H9 (cell line): ENCODE measurements at regions not wholly inside any gene's neighbourhood (a gene's known extent, or its start where the extent isn't known, plus 50 kb on each side); places are given as distances from the start of the nearest gene placed in this dataset.

Experiments
- DNase-seq: peaks from one replicate; pipeline ENCODE4 v3.0.0-alpha.2; 2017
- H2AFZ ChIP-seq: one replicate; pipeline ENCODE4 v1.6.1; 2013; ENCODE audit warnings: mild to moderate bottlenecking, low read length, control low read depth, moderate library complexity
- H2AK5ac ChIP-seq: 2 replicates; pipeline ENCODE4 v1.6.1; 2013; ENCODE audit warnings: low read length, control low read depth, mixed read lengths; ENCODE audit not compliant: insufficient read length
- H2BK120ac ChIP-seq: one replicate; pipeline ENCODE4 v1.6.1; 2013; ENCODE audit warnings: low read depth, mild to moderate bottlenecking, low read length, control low read depth, inconsistent platforms; ENCODE audit not compliant: poor library complexity, severe bottlenecking
- H2BK12ac ChIP-seq: 2 replicates; pipeline ENCODE4 v1.6.1; 2013; ENCODE audit warnings: low read length, control low read depth, mixed read lengths, low read depth; ENCODE audit not compliant: insufficient read length
- H2BK15ac ChIP-seq: 2 replicates; pipeline ENCODE4 v1.6.1; 2013; ENCODE audit warnings: low read depth, low read length, control low read depth
- H2BK20ac ChIP-seq: one replicate; pipeline ENCODE4 v1.6.1; 2013; ENCODE audit warnings: low read depth, mild to moderate bottlenecking, low read length, control low read depth, inconsistent platforms; ENCODE audit not compliant: poor library complexity, severe bottlenecking
- H2BK5ac ChIP-seq: 2 replicates; pipeline ENCODE4 v1.6.1; 2013; ENCODE audit warnings: low read length, control low read depth, mixed read lengths; ENCODE audit not compliant: insufficient read length
- H3K14ac ChIP-seq: 2 replicates; pipeline ENCODE4 v1.6.1; 2013; ENCODE audit warnings: low read length, control low read depth; ENCODE audit not compliant: insufficient read depth
- H3K18ac ChIP-seq: 2 replicates; pipeline ENCODE4 v1.6.1; 2013; ENCODE audit warnings: low read depth, mild to moderate bottlenecking, mixed read lengths, low read length, control low read depth; ENCODE audit not compliant: insufficient read length
- H3K23ac ChIP-seq: 2 replicates; pipeline ENCODE4 v1.6.1; 2013; ENCODE audit warnings: low read length, control low read depth, mixed read lengths, low read depth; ENCODE audit not compliant: insufficient read length
- H3K23me2 ChIP-seq: 2 replicates; pipeline ENCODE4 v1.6.1; 2013; ENCODE audit warnings: low read depth, mild to moderate bottlenecking, mixed read lengths, low read length, control low read depth; ENCODE audit not compliant: insufficient read length, poor library complexity, severe bottlenecking
- H3K27ac ChIP-seq: 2 replicates; pipeline ENCODE4 v1.5.1; 2013; ENCODE audit warnings: low read length, control low read depth, mixed read lengths, low read depth; ENCODE audit not compliant: insufficient read length
- H3K27me3 ChIP-seq: 2 replicates; pipeline ENCODE4 v1.6.1; 2013; ENCODE audit warnings: low read length, control low read depth, inconsistent platforms; ENCODE audit not compliant: insufficient read depth
- H3K4ac ChIP-seq: 2 replicates; pipeline ENCODE4 v1.6.1; 2013; ENCODE audit warnings: low read depth, mild to moderate bottlenecking, control low read depth, inconsistent platforms, low read length, moderate library complexity
- H3K4me1 ChIP-seq: 2 replicates; pipeline ENCODE4 v1.6.1; 2013; ENCODE audit warnings: low read length, control low read depth, inconsistent platforms; ENCODE audit not compliant: insufficient read depth
- H3K4me2 ChIP-seq: 2 replicates; pipeline ENCODE4 v1.6.1; 2013; ENCODE audit warnings: low read length, control low read depth, mixed read lengths; ENCODE audit not compliant: insufficient read length, insufficient read depth
- H3K56ac ChIP-seq: 2 replicates; pipeline ENCODE4 v1.6.1; 2013; ENCODE audit warnings: low read depth, mild to moderate bottlenecking, mixed read lengths, low read length, control low read depth; ENCODE audit not compliant: insufficient read length
- H3K79me1 ChIP-seq: 2 replicates; pipeline ENCODE4 v1.6.1; 2013; ENCODE audit warnings: low read depth, mild to moderate bottlenecking, moderate library complexity, low read length, control low read depth, inconsistent platforms; ENCODE audit not compliant: insufficient read depth, poor library complexity, severe bottlenecking
- H3K79me2 ChIP-seq: 2 replicates; pipeline ENCODE4 v1.6.1; 2013; ENCODE audit warnings: low read length, control low read depth, inconsistent platforms; ENCODE audit not compliant: insufficient read depth
- H3K9ac ChIP-seq: 2 replicates; pipeline ENCODE4 v1.6.1; 2013; ENCODE audit warnings: low read length, control low read depth, mixed read lengths; ENCODE audit not compliant: insufficient read length; ENCODE audit errors: extremely low read depth
- H3K9me3 ChIP-seq: one replicate; pipeline ENCODE4 v1.6.1; 2013; ENCODE audit warnings: low read depth, low read length, inconsistent platforms; ENCODE audit not compliant: control insufficient read depth
- H3T11ph ChIP-seq: one replicate; pipeline ENCODE4 v1.6.1; 2013; ENCODE audit warnings: mild to moderate bottlenecking, low read length, control low read depth, inconsistent platforms
- H4K20me1 ChIP-seq: one replicate; pipeline ENCODE4 v1.6.1; 2013; ENCODE audit not compliant: control insufficient read depth, insufficient read length, insufficient read depth
- H4K5ac ChIP-seq: 2 replicates; pipeline ENCODE4 v1.6.1; 2013; ENCODE audit warnings: low read depth, mild to moderate bottlenecking, mixed read lengths, low read length, control low read depth; ENCODE audit not compliant: insufficient read length
- H4K8ac ChIP-seq: replicated peaks from 2 replicates; pipeline ENCODE4 v1.6.1; 2013; ENCODE audit warnings: low read length, control low read depth, mixed read lengths, low read depth; ENCODE audit not compliant: insufficient read length
- H4K91ac ChIP-seq: 2 replicates; pipeline ENCODE4 v1.6.1; 2013; ENCODE audit warnings: low read depth, mild to moderate bottlenecking, moderate library complexity, mixed read lengths, low read length, control low read depth; ENCODE audit not compliant: insufficient read length
- H3K27ac Mint-ChIP-seq, 3 experiments: 2 replicates in 2 of 3; 3 replicates in 1 of 3; pipeline ENCODE4 v1.8.0; 2020 to 2021; ENCODE audit warnings: mixed read lengths in 3 of 3, mild to moderate bottlenecking in 1 of 3, moderate library complexity in 1 of 3
- H3K27me3 Mint-ChIP-seq: 2 replicates; pipeline ENCODE4 v1.8.0; 2021; ENCODE audit warnings: low read depth, mild to moderate bottlenecking, moderate library complexity, mixed read lengths
- H3K36me3 Mint-ChIP-seq, 3 experiments: 2 replicates in 2 of 3; 3 replicates in 1 of 3; pipeline ENCODE4 v1.8.0; 2020 to 2021; ENCODE audit warnings: low read depth in 3 of 3, mixed read lengths in 3 of 3; ENCODE audit not compliant: insufficient read depth in 1 of 3
- H3K4me1 Mint-ChIP-seq, 2 experiments: 2 replicates each; pipeline ENCODE4 v1.8.0; 2020; ENCODE audit warnings: mixed read lengths in 2 of 2
- H3K4me3 Mint-ChIP-seq, 2 experiments: 2 replicates in 1 of 2; 3 replicates in 1 of 2; pipeline ENCODE4 v1.8.0; 2020 to 2021; ENCODE audit warnings: mild to moderate bottlenecking in 2 of 2, mixed read lengths in 2 of 2, moderate library complexity in 1 of 2
- H3K9me3 Mint-ChIP-seq, 2 experiments: 2 replicates in 1 of 2; 3 replicates in 1 of 2; pipeline ENCODE4 v1.8.0; 2020; ENCODE audit warnings: mild to moderate bottlenecking in 2 of 2, mixed read lengths in 2 of 2, moderate library complexity in 1 of 2
- CTCF ChIP-seq: fragments of 200-600 bp; sonication (generic); conservative IDR thresholded peaks from 3 replicates; pipeline ENCODE4 v1.8.0; 2021; ENCODE audit warnings: antibody characterized with exemption, mild to moderate bottlenecking
- WGBS: extraction: QIAGEN DNeasy Blood & Tissue Kit; methylation state at CpG from one replicate; pipeline ENCODE4 v1.1.7; 2013; ENCODE audit warnings: missing lambda C conversion rate, low lambda C conversion rate, mixed read lengths; ENCODE audit not compliant: insufficient read length; ENCODE audit errors: extremely low coverage; 5-methylcytosine and 5-hydroxymethylcytosine counted together

- H3K36me3 Mint-ChIP-seq, result no peaks in the 10 kb centered on the region
- H3K27ac Mint-ChIP-seq, result no peak overlapping the region
- H3K4me1 Mint-ChIP-seq, result peaks cover under 1% of the 10 kb centered on the region in 2 experiments; a peak in 3 of 4 replicates
- no peak overlapping the region for H4K91ac ChIP-seq
- H3K79me2 ChIP-seq, result no peaks in the 10 kb centered on the region
- no CpG with 5 or more reads among the region's 1 CpG for WGBS
- no peak overlapping the region for H3K56ac ChIP-seq
- H3K27me3 Mint-ChIP-seq, result no peaks in the 10 kb centered on the region
- H2AK5ac ChIP-seq, result no peak overlapping the region
- H3K23ac ChIP-seq, result no peak overlapping the region
- no peaks in the 10 kb centered on the region for H3K23me2 ChIP-seq
- H2BK20ac ChIP-seq, result no peak overlapping the region
- H2BK12ac ChIP-seq, result no peak overlapping the region
- no peaks in the 10 kb centered on the region for H3K79me1 ChIP-seq
- no peak overlapping the region for H2BK120ac ChIP-seq
- H3K27ac ChIP-seq, result no peak overlapping the region
- no peak overlapping the region for H4K5ac ChIP-seq
- no peak overlapping the region for H4K8ac ChIP-seq
- no peaks in the 10 kb centered on the region for H3K9me3 Mint-ChIP-seq
- H3K4me2 ChIP-seq, result no peak overlapping the region
- no peak overlapping the region for H2AFZ ChIP-seq
- H3K9ac ChIP-seq, result no peak overlapping the region
- no peaks in the 10 kb centered on the region for H3K4me1 ChIP-seq
- no peak for TF ChIP-seq CTCF
- H3K27me3 ChIP-seq, result no peaks in the 10 kb centered on the region
- no peak overlapping the region for H3K4me3 Mint-ChIP-seq
- no peak overlapping the region for H3K4ac ChIP-seq
- no peaks in the 10 kb centered on the region for H4K20me1 ChIP-seq
- no peak overlapping the region for H3K14ac ChIP-seq
- H3K9me3 ChIP-seq, result no peaks in the 10 kb centered on the region
- H2BK5ac ChIP-seq, result no peak overlapping the region
- no peak for DNase-seq
- no peak overlapping the region for H3K18ac ChIP-seq
- no peak overlapping the region for H3T11ph ChIP-seq
- no peak overlapping the region for H2BK15ac ChIP-seq
Measured at GRCh38 chr2:184004289-184004947, 593.9 kb upstream of the ZNF804A start.
